22Rv1 (cell line): ENCODE measurements at regions not wholly inside any gene's neighbourhood (a gene's known extent, or its start where the extent isn't known, plus 50 kb on each side); places are given as distances from the start of the nearest gene placed in this dataset.
A peak's percentile ranks its signal among the peaks of the same experiment; 100 is the strongest.

ENCODE experiments used
- H3K27ac ChIP-seq: fragments of 450-650 bp; 2 replicates; pipeline ENCODE4 v1.5.1; 2017
- ZFX ChIP-seq: fragments of 450-650 bp; IDR thresholded peaks from 2 replicates; pipeline ENCODE4 v1.6.1; 2017; ENCODE audit warnings: antibody characterized with exemption, borderline replicate concordance
- TF ChIP-seq, protein P1 (sequence below): fragments of 450-650 bp; IDR thresholded peaks from 2 replicates; pipeline ENCODE4 v1.5.1; 2017; ENCODE audit warnings: mild to moderate bottlenecking

DNA sequence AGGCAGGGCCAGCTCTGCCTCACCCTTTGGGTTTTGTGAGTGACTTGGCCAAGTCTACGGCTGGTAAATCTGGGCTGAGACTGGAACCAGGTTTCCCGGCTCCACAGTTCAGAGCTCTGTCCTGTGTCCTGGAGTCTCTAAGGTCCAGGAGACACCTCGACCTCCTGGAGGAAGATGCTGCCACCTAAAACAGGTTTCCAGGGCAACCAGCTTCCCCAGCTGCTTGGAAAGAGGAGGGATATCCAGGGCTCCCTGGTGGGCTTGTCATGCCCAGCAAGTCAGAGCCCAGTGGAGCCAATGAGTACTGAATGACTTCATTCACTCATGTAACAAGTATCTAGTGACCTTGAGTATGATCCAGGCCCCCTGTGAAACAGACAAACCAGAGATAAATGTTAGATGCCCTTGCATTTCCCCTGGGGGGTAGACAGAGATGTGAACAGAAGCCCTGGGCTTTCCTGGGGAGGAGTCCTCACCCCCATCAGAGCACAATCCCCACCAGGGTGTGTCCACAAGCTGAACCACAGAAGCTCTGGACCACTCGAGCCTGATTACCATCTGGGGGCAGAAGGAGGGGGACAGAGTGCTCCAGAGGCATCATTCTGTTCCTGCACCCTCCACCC lies 181.2 kb upstream of the RAB4A start:
- TF ChIP-seq, protein P1, sequence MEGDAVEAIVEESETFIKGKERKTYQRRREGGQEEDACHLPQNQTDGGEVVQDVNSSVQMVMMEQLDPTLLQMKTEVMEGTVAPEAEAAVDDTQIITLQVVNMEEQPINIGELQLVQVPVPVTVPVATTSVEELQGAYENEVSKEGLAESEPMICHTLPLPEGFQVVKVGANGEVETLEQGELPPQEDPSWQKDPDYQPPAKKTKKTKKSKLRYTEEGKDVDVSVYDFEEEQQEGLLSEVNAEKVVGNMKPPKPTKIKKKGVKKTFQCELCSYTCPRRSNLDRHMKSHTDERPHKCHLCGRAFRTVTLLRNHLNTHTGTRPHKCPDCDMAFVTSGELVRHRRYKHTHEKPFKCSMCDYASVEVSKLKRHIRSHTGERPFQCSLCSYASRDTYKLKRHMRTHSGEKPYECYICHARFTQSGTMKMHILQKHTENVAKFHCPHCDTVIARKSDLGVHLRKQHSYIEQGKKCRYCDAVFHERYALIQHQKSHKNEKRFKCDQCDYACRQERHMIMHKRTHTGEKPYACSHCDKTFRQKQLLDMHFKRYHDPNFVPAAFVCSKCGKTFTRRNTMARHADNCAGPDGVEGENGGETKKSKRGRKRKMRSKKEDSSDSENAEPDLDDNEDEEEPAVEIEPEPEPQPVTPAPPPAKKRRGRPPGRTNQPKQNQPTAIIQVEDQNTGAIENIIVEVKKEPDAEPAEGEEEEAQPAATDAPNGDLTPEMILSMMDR = no peak
- no peak for TF ChIP-seq ZFX
- no peak overlapping the region for H3K27ac ChIP-seq

DNA sequence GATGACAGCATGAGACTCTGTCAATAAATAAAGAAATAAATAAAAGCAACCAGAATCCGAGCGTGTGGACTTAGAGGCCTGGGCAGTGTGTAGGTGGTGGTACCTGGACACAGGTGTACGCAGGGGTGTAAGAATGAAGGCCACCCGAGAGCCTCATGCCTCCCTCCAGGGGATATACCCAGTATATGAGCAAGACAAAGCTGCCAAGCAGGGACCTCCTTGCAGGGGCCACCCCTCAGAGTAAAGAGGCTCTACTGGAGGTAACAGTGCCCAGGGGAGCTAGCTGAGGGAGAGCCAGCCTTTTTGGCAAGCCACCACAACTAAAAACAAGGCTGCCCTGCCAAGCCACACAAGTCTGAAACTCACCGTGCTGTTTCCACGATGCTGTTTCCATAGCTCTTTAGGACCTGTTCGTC lies 179.2 kb upstream of the RAB4A start:
- no peak for TF ChIP-seq ZFX
- TF ChIP-seq, protein P1 = no peak
- H3K27ac ChIP-seq = no peak overlapping the region

DNA sequence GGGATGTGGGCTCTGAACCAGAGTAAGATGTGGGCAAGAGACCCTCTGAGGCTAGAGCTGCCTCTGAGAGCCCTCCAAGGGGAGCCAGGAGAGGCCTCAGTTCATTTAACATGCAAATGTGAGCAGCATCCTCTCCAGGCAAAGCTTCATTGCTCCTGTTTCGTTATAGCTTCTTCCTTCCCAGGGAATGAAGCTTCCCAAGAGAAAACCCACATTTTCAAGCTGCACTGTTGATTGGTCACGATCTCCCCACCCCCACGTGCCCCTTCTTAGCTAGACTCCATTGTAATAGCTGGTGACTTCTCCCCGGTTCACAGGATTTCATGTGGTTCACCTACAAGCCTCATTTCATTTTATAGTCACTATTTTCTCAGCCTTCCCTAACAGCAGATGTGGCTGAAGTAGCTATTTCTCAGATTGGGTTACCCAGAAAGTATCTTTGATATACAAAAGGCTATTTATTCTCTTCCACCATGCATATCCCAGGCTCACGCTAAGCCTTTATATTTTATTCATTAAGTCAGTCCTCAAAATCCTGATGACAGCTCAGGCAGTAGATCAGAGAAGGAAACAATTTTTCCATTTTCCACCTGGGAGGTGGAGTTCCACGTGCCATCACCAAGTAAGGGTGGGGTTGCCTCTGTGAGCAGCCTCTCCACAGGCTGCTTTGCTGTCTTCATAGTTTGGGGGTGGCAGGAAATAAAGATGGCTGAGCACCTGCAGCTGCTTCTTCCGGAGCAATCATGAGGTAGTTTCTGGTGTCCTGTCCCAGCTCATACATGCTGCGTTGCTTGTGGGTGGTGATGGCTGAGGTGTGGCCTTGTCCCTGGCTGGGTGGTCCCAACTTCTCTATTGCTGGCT lies 178.3 kb upstream of the RAB4A start:
- H3K27ac ChIP-seq = peak overlapping the region; percentile 35
- TF ChIP-seq, protein P1 = no peak
- no peak for TF ChIP-seq ZFX

DNA sequence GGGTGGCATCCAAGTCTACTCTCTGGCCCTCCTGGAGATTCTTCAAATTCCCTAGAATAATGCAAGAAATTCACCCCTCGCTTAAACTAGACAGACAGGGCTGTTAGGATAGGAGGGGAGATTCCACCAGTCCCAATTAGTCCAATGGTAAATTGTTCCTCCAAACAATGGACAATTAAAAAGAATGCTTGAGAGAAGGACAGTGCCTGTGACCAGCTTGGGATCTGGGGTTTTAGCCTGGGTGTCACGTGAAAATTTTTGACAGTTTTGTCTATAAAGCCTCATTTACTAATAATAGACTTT lies 177.7 kb upstream of the RAB4A start:
- no peak for TF ChIP-seq ZFX
- TF ChIP-seq, protein P1 = no peak
- H3K27ac ChIP-seq = peak overlapping the region; percentile 35

DNA sequence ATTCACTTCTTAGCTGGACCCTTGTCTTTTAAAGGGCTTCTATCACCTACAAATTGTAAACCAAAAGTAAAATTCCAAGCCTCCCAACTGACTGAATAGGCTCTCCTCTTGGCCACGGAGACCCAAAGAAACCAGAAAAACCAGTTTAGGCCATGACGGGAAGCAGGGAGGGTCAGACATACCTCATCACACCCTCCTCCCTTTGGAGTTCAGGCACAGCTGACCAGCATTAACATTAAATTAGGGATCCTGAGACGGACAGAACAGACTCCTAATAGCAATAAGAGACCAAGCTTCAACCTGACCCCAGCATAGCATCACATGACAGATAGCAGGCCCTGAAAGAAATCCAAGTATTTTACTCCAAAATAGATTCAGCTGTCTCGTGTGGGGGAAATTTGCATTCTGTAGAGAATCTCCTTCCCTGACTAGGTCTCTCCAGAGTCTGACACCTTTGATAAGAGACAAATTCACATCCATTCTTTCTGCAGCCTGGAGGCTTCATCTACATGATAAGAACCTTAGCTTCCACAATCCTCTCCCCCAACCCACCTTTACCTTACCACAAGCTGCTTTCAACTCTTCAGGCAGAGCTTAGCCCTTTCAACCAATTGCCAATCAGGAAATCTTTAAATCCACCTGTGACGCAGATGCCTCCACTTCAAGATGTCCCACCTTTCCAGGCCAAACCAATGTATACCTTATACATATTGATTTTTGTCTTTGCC lies 177.1 kb upstream of the RAB4A start:
- TF ChIP-seq, protein P1 = no peak
- TF ChIP-seq ZFX = no peak
- peak overlapping the region; percentile 35 for H3K27ac ChIP-seq

DNA sequence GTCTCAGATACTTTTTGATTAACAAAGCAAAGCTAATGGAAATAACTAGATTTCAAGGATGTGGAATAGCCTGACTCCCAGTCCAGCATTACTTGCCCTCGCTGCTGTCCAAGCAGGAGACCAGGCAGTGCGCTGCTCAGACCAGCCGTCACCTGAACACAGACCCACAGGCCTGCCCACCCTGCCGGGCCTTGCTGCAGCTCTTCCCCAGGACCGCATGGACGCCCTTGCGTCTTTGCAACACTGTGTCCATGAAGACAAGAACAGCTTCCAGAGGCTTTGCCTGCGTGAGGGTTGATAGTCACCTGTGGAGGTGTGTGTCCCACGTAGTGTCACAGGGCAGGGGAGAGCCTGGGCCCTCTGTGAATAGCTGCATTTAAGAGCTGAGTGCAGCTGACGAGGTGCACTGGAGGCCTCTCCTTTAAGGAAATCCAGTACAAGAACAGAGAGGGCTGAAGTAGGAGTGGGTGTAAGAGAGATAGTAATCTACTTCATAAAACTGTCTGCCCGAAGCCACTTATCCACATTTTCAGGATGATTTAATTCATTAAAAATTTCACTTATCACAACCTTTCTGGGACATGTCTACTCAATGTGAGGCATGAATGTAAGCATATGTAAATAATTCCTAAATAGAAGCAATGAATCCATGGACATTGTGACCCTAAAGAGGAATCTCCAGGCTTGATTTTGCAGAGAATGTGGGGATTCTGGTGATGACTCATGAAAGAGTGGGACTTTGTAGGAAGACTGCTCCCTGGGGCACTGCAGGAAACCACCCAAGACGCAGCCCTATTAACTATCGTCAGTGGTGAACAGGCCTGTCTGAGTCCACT lies 176.2 kb upstream of the RAB4A start:
- no peak overlapping the region for H3K27ac ChIP-seq
- TF ChIP-seq ZFX = no peak
- TF ChIP-seq, protein P1 = no peak
